CD14-positive monocyte (primary cell): ENCODE measurements at regions not wholly inside any gene's neighbourhood (a gene's known extent, or its start where the extent isn't known, plus 50 kb on each side); places are given as distances from the start of the nearest gene placed in this dataset.

Source experiments
- DNase-seq, 3 donors: peaks; one replicate each; pipeline ENCODE4 v3.0.0-alpha.2; 2011 to 2022
- H2AFZ ChIP-seq: 2 replicates; pipeline ENCODE4 v1.6.0; 2012; ENCODE audit warnings: mild to moderate bottlenecking, low read depth, low read length, inconsistent platforms; ENCODE audit not compliant: insufficient read depth, poor library complexity, severe bottlenecking
- H3K27ac ChIP-seq, 2 donors: 1 replicate in 1 of 2; 2 replicates in 1 of 2; pipeline ENCODE4 v1.5.1; 2012 to 2013; ENCODE audit warnings: low read length in 2 of 2, control low read depth in 1 of 2, inconsistent platforms in 1 of 2, low read depth in 1 of 2, mild to moderate bottlenecking in 1 of 2
- H3K27me3 ChIP-seq, 2 donors: one replicate each; pipeline versions ENCODE4 v1.6.0 to v1.6.1; 2011 to 2013; ENCODE audit warnings: low read length in 2 of 2; ENCODE audit not compliant: control insufficient read depth in 2 of 2, insufficient read depth in 2 of 2
- H3K36me3 ChIP-seq, 2 donors: replicated peaks in 1 of 2; 1 replicate in 1 of 2; 2 replicates in 1 of 2; pipeline versions ENCODE4 v1.5.1 to v1.6.1; 2012 to 2013; ENCODE audit warnings: low read length in 2 of 2, control low read depth in 1 of 2, inconsistent platforms in 1 of 2, mild to moderate bottlenecking in 1 of 2; ENCODE audit not compliant: insufficient read depth in 2 of 2, control insufficient read depth in 1 of 2
- H3K4me1 ChIP-seq, 2 donors: 1 replicate in 1 of 2; 2 replicates in 1 of 2; pipeline versions ENCODE4 v1.5.1 to v1.6.1; 2012 to 2013; ENCODE audit warnings: low read length in 2 of 2, control low read depth in 1 of 2, inconsistent platforms in 1 of 2, mild to moderate bottlenecking in 1 of 2, moderate library complexity in 1 of 2; ENCODE audit not compliant: insufficient read depth in 2 of 2, control insufficient read depth in 1 of 2
- H3K4me2 ChIP-seq: replicated peaks from 2 replicates; pipeline ENCODE3; 2012; ENCODE audit warnings: low read length, moderate library complexity, mild to moderate bottlenecking; ENCODE audit not compliant: poor library complexity, severe bottlenecking; ENCODE audit errors: extremely low read depth
- H3K4me3 ChIP-seq, 3 experiments: fragments of 200-600 bp in 1 of 3; sonication (generic) in 1 of 3; replicated peaks in 1 of 3; 1 replicate in 2 of 3; 2 replicates in 1 of 3; pipeline ENCODE4 v1.5.1; 2011 to 2013; ENCODE audit warnings: low read length in 3 of 3, mild to moderate bottlenecking in 3 of 3, control low read depth in 2 of 3, low read depth in 2 of 3, inconsistent platforms in 1 of 3, moderate library complexity in 1 of 3
- H3K79me2 ChIP-seq: 2 replicates; pipeline ENCODE4 v1.6.0; 2012; ENCODE audit warnings: mild to moderate bottlenecking, control low read depth, inconsistent platforms, low read length, moderate library complexity; ENCODE audit not compliant: insufficient read depth
- H3K9ac ChIP-seq: 2 replicates; pipeline ENCODE4 v1.6.0; 2017; ENCODE audit warnings: low read length, mild to moderate bottlenecking; ENCODE audit not compliant: insufficient read depth, poor library complexity, severe bottlenecking
- H3K9me3 ChIP-seq, 2 donors: replicated peaks in 1 of 2; 1 replicate in 1 of 2; 2 replicates in 1 of 2; pipeline versions ENCODE4 v1.5.1 to v1.6.1; 2012 to 2013; ENCODE audit warnings: low read length in 2 of 2, control low read depth in 1 of 2; ENCODE audit not compliant: control insufficient read depth in 1 of 2, insufficient read depth in 1 of 2
- H4K20me1 ChIP-seq: 2 replicates; pipeline ENCODE4 v1.6.0; 2012; ENCODE audit warnings: mild to moderate bottlenecking, low read length, control low read depth, moderate library complexity; ENCODE audit not compliant: insufficient read depth
- H3K27ac Mint-ChIP-seq, 7 donors: one replicate each; pipeline ENCODE4 v1.8.0; 2020; ENCODE audit warnings: mild to moderate bottlenecking in 7 of 7, mixed read lengths in 7 of 7, moderate library complexity in 6 of 7, inconsistent platforms in 2 of 7
- H3K27me3 Mint-ChIP-seq, 3 donors: one replicate each; pipeline ENCODE4 v1.8.0; 2021 to 2022; ENCODE audit warnings: low read depth in 3 of 3, mild to moderate bottlenecking in 3 of 3, mixed read lengths in 3 of 3, moderate library complexity in 3 of 3, inconsistent platforms in 1 of 3
- H3K36me3 Mint-ChIP-seq, 2 donors: one replicate each; pipeline ENCODE4 v1.8.0; 2020; ENCODE audit warnings: mixed read lengths in 2 of 2, inconsistent platforms in 1 of 2, mild to moderate bottlenecking in 1 of 2
- H3K4me1 Mint-ChIP-seq: one replicate; pipeline ENCODE4 v1.8.0; 2020; ENCODE audit warnings: mild to moderate bottlenecking, mixed read lengths
- H3K4me3 Mint-ChIP-seq, 2 donors: one replicate each; pipeline ENCODE4 v1.8.0; 2020; ENCODE audit warnings: mild to moderate bottlenecking in 2 of 2, mixed read lengths in 2 of 2, moderate library complexity in 1 of 2
- H3K9me3 Mint-ChIP-seq, 7 donors: one replicate each; pipeline ENCODE4 v1.8.0; 2020 to 2022; ENCODE audit warnings: mixed read lengths in 7 of 7, mild to moderate bottlenecking in 6 of 7, moderate library complexity in 6 of 7, inconsistent platforms in 2 of 7
- WGBS: methylation state at CpG from one replicate; pipeline ENCODE4 v1.1.5; 2013; ENCODE audit warnings: missing lambda C conversion rate; ENCODE audit not compliant: insufficient coverage; 5-methylcytosine and 5-hydroxymethylcytosine counted together
- intact Hi-C, 2 donors: fragments of 100-400 bp; cut with micrococcal nuclease; formaldehyde crosslinking; loops; one replicate each; pipeline versions ENCODE4 v1.15.0 to v1.15.1; 2023
- TF ChIP-seq, protein P1 (sequence below): fragments of 200-600 bp; IDR thresholded peaks from one replicate; pipeline ENCODE4 v1.8.0; 2022; ENCODE audit warnings: antibody characterized with exemption, mild to moderate bottlenecking

GRCh38 chr21:39088031-39088370 lies 95.2 kb downstream of the PSMG1 start:
- Histone ChIP-seq H3K36me3 (no peaks in the 10 kb centered on the region), H3K27ac (no peak overlapping the region), H3K9ac (no peak overlapping the region), H2AFZ (no peak overlapping the region), H3K79me2 (no peaks in the 10 kb centered on the region), H3K4me3 (no peak overlapping the region), H3K4me2 (no peak overlapping the region), H3K9me3 (no peaks in the 10 kb centered on the region), H3K4me1 (peaks cover 38 to 42% of the 10 kb centered on the region in 2 donors), H4K20me1 (no peaks in the 10 kb centered on the region), H3K27me3 (no peaks in the 10 kb centered on the region)
- 76% methylated on average over 5 of the region's 6 CpGs for WGBS
- TF ChIP-seq, protein P1, sequence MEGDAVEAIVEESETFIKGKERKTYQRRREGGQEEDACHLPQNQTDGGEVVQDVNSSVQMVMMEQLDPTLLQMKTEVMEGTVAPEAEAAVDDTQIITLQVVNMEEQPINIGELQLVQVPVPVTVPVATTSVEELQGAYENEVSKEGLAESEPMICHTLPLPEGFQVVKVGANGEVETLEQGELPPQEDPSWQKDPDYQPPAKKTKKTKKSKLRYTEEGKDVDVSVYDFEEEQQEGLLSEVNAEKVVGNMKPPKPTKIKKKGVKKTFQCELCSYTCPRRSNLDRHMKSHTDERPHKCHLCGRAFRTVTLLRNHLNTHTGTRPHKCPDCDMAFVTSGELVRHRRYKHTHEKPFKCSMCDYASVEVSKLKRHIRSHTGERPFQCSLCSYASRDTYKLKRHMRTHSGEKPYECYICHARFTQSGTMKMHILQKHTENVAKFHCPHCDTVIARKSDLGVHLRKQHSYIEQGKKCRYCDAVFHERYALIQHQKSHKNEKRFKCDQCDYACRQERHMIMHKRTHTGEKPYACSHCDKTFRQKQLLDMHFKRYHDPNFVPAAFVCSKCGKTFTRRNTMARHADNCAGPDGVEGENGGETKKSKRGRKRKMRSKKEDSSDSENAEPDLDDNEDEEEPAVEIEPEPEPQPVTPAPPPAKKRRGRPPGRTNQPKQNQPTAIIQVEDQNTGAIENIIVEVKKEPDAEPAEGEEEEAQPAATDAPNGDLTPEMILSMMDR: no peak
- Mint-ChIP-seq H3K4me3 (no peak overlapping the region), H3K36me3 (no peaks in the 10 kb centered on the region), H3K4me1 (peaks cover 40% of the 10 kb centered on the region), H3K27me3 (peaks cover 0 to 4% (median 0%) of the 10 kb centered on the region in 3 donors), H3K9me3 (no peaks in the 10 kb centered on the region), H3K27ac (no peak overlapping the region)
- no peak for DNase-seq
- intact Hi-C loops: no loop called here

DNA sequence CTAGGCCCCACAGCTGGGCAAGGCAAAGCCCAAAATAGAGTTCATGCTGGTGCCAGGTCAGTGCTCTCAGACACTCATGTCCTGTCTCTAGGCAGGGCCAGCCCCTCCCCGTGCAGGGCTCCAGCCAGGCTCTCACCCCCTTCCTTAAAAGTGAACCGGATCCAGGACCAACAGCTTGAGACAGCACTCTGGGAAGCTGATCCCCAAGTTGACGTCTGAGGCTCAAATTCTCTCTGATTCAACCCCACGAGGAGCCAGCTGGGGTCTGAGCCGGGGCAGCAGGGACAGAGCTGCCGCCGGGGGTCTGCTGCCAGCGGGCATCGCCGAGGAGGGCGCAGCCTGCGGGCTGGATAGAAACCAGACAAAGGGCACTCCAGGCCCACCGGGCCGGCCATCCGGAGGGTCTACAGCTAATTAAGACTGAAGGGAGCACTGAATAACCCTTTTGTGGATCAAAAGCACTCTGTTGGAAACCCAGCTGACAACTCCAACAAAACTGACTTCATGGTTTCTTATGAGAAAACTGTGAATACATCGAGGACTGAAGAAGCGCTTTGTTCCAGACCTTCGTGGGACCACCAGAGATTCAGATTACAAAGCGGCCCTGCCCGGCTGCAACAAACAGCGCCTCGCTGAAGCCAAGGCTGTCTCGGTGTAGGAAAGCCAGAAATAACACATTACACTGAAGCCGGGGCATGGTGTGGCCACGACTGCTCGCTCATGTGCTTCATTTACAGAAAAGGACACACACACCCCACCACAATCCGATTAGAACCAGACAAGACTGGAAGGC lies 95.8 kb downstream of the PSMG1 start:
- intact Hi-C loops: no loop called here
- Mint-ChIP-seq H3K36me3 (no peaks in the 10 kb centered on the region), H3K4me3 (no peak overlapping the region), H3K4me1 (peaks cover 35% of the 10 kb centered on the region), H3K27ac (peak overlapping the region in 2 of 7 donors; percentile 14 to 57), H3K9me3 (no peaks in the 10 kb centered on the region), H3K27me3 (peaks cover 0 to 4% (median 0%) of the 10 kb centered on the region in 3 donors)
- no peaks in the 10 kb centered on the region for H4K20me1 ChIP-seq
- no peak overlapping the region for H2AFZ ChIP-seq
- H3K4me3 ChIP-seq: no peak overlapping the region
- WGBS: 94% methylated on average over 23 of the region's 27 CpGs
- DNase-seq: no peak
- no peaks in the 10 kb centered on the region for H3K79me2 ChIP-seq
- no peaks in the 10 kb centered on the region for H3K9me3 ChIP-seq
- TF ChIP-seq, protein P1: no peak
- no peak overlapping the region for H3K27ac ChIP-seq
- no peaks in the 10 kb centered on the region for H3K27me3 ChIP-seq
- no peak overlapping the region for H3K4me2 ChIP-seq
- H3K9ac ChIP-seq: no peak overlapping the region
- H3K36me3 ChIP-seq: no peaks in the 10 kb centered on the region
- H3K4me1 ChIP-seq: peaks cover 36 to 38% of the 10 kb centered on the region in 2 donors
